NOMO-1 (cell line): ENCODE measurements at regions not wholly inside any gene's neighbourhood (a gene's known extent, or its start where the extent isn't known, plus 50 kb on each side); places are given as distances from the start of the nearest gene placed in this dataset.

Experiments used
- DNase-seq, 2 experiments: peaks; one replicate each; lab custom pipeline; 2025; ENCODE audit not compliant: unreplicated experiment in 2 of 2; lab: John Stamatoyannopoulos, UW

GRCh38 chr2:8267721-8268120 is 414.1 kb upstream of the ID2 start:
- DNase-seq: no peak

DNA sequence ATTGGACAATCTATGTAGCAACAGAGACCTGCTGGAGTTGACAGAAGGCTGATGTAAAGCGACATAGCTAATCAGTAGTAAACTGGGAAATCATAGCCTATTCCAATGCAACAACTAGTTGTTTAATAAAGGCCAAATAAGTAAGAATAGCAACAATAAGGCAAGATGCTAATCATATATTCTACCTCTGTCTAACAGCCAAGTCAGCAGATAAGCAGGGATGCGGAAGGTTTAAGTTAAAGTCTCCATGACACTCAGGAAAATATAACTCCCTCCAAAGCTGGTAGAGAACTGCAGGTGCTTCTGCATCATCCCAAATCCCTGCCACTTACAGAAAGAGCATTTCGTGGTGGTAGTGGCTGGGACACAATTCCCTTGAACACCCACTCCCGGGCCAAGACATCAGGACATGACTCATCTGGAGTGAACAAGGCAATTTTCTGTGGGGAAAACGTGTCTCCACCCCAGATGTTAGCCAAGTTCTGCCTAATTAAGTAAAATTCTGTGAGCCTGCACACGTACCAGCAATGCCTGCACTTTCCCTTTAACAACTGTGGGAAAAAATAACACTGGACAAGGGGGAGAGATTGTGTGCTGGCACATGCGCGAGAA is 413.6 kb upstream of the ID2 start:
- DNase-seq: no peak

GRCh38 chr2:8270699-8271098 is 411.2 kb upstream of the ID2 start:
- DNase-seq: no peak

DNA sequence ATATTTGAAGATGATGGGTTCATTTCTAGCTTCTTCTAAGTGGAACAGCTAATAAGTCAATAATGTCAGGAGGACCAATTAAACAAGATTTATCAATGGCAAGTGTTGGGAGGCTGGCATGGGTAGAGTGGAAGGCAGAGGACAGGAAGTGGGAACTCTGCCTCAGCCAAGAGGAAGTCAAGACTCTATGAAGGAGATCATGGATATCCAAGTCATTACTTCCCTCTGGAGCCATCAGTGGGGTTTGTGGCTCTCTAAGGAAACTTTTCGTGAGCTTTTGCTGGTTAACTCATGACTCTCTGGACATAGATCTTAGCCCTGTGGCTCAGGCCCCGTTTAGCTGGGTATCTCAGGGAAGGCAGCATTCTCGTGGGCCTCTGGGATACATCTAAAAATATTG is 410.4 kb upstream of the ID2 start:
- no peak for DNase-seq

DNA sequence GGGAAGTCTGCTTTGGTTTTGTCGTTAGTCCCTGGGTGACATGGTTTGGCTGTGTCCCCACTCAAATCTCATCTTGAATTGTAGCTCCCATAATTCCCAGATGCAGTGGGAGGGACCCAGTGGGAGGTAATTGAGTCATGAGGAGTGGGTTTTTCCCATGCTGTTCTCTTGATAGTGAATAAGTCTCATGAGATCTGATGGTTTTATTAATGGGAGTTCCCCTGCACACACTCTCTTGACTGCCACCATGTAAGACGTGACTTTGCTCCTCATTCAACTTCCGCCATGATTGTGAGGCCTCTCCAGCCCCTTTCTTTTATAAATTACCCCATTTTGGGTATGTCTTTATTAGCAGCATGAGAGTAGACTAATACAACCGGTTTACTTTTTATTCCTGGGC is 405.8 kb upstream of the ID2 start:
- no peak for DNase-seq

- no peak for DNase-seq
Measured at GRCh38 chr2:8277921-8278571, 403.8 kb upstream of the ID2 start.

DNA sequence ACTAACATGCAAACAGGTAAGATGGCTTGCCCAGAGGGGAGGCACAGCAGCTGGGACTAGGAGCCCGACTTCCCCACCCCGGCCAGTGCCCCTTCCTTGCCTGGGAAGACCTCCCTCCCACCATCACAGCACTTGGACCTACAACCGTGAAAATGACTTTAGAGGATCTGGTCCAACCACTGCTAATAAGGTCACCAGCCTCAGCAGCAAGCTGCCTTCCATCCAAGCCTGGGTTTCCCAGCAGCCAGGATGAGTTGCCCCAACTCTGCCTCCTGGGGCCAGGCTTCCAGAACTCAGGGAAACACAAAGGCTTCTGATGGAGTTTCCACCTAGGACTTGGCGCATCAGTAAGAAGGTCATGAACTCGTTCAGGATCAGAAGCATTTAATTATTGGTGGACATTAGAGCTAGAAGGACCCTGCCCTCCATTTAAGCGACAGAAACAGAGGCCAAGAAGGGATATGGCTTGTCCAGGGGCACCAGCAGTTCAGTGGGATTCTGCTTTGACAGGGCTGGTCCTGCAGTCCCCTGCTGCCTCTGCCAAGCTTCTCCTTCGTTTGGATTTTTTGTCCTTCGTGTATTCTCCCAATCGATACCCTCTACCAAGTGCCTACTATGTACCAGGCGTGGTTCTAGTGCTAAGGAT is 403.0 kb upstream of the ID2 start:
- no peak for DNase-seq

- DNase-seq: no peak
Measured at GRCh38 chr2:8279506-8279905, 402.4 kb upstream of the ID2 start.

DNA sequence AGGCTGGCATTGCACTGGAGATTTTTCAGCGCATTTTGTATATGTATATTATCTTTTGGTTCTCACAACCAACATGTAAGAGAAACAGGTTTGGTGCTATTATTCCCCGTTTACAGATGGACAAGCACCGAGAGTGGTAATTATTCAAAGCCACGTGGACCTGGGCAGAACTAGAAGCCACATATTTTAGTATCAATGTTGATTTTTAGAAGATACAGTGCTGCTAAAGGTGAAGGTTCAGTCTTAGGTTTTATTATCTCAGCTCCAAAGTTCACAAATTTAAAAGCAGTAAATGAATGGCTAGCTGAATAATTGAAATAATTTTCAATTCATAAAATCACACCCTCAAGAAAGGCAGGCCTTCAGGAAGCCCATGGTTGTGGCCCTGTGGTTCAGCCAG is 400.6 kb upstream of the ID2 start:
- no peak for DNase-seq

DNA sequence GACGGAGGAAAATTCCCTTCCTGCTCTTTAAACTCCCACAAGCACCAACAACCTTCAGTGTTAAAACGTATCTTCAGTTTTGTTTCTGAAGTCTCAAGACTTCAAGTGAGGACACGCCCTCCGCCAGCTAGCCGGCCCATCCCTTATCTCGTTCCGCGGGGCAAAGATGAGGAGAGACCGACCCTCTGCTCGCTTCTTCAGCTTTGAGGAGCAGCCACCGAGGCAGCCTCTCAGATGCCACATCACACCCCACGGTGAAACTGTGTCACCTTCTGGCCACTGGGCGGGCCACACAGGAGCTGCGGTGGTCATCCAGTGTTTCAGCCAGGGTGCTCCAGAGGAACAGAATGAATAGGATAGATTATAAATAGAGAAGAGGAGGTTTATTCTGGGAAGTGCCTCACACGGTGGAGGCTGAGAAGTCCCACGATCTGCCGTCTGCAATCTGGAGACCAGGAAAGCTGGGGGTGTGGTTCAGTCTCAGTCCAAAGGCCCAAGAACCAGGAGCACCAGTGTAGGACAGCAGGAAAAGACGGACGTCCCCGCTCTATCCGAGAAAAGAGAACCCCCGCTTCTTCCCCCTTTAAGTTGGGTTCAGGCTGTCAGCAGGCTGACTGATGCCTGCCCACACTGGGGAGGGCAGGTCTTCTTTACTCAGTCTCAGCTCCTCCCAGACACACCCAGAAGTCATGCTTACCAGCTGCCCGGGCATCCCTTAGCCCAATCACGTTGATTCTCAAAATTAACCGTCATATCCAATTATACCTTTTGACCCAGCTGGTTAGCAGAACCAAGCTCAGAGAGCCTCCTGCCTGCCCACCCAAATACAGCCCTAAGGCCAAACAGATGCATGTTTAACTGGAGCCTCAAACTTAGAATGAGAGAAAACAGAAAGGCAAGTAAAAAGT is 399.7 kb upstream of the ID2 start:
- no peak for DNase-seq

DNA sequence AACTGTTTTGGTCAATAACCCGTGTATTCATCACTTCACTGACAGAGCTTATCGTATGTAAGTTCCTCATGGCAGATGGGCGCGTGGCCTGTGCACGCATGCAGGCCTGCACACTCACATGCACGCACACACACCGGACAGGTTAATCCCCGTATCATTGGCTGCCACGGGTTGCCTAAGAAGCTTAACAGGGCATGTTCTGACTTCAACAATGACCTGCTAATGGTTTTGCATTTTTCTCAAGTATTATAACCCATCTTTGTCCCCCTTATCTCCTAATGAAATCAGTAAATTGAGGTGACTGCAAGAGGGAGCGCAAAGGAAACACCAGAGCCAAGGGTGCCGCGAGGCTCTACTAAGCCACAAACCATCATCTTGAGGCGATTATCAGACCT is 399.0 kb upstream of the ID2 start:
- DNase-seq: no peak

DNA sequence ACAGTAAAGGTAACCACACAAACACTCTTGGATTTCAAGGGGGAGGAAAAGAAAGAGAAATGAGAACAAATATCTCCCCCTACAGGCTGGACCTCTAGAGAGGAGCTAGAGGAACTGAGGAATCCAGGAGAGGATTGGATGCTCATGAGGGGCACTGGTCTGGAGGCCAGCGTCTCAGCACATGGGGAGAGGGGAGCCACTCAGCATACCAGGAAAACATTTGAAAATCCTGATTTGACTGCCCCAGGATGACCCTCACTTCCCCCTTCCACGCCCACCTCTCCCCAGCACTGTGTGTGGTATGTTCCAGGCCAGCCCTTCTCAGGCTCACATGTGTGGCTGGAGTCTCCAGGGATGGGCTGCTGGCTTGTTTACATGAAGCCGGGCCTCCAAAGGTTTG is 396.8 kb upstream of the ID2 start:
- DNase-seq: no peak

- DNase-seq: no peak
Measured at GRCh38 chr2:8285898-8286297, 396.0 kb upstream of the ID2 start.

GRCh38 chr2:8288206-8288605 is 393.6 kb upstream of the ID2 start:
- no peak for DNase-seq

DNA sequence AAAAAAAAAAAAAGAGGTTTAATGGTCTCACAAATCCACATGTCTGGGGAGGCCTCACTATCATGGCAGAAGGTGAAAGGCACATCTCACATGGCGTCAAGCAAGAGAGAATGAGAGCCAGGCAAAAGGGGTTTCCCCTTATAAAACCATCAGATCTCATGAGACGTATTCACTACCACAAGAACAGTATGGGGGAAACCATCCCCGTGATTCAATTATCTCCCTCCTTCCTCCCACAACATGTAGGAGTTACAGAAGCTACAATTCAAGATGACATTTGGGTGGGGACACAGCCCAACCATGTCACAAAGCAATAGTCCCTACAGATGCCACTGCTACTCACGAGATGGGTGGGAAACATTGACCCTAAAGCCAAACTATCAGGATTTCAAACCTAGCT is 392.7 kb upstream of the ID2 start:
- no peak for DNase-seq

DNA sequence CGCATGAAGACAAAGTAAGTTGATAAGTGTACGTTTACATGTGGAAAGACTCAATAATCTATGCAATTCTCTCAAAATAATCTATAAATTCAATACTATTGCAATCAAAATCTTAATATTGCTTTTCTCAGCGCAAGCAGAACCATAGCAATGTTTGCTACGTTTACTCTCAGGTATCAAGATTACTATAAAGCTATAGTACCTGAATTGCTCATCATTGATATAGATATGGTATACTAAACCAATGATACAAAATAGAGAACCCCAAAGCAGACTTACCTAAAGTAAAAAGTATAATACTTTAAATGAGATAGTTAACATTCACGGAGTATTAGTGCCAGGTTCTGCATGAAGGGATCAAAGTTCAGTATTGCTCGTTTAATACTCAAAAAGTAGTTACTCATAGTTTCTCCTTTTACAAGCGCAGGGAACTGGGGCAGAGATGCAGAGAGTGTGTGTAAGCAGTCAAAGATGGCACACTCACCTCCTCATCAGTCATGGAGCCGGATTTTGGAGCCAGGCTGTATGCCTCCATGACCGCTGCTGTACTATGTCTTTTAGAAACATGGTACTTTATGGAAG is 391.0 kb upstream of the ID2 start:
- DNase-seq: no peak

DNA sequence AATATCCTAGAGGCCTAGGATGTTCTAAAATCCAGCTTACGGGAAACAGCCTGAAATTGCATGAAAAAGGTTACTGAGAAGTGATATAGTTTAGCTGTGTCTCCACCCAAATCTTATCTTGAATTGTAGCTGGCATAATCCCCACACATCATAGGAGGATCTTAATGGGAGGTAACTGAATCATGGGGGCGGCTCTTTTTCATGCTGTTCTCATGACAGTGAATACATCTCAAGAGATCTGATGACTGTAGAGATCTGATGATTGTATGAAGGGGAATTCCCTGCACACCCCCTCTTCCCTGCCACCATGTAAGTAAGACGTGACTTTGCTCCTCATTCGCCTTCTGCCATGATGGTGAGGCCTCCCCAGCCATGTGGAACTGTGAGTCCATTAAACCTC is 385.6 kb upstream of the ID2 start:
- no peak for DNase-seq

- DNase-seq: no peak
Measured at GRCh38 chr2:8297376-8298231, 384.3 kb upstream of the ID2 start.

GRCh38 chr2:8298783-8299182 is 383.1 kb upstream of the ID2 start:
- peak; percentile 98 to 99 for DNase-seq

DNA sequence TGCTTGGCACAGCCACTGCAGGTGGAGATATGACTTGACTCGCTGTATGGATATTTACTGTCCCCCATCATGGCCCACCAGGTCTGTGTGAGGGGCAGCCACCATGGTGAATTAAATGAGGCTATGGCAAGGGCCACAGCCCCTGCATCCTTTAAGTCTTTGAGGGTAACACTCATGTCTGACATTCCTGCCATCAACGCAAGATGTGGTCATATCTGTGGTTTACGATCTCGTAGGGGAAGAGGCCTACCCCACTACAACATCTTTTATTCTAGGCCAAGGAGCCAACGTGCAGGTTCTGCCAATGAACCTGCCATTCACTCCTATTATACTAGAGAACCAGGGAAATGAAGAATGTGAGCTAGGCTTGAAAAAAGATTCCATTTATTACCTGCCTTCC is 381.6 kb upstream of the ID2 start:
- no peak for DNase-seq
